Fibroblast of villous mesenchyme (primary cell): ENCODE measurements at regions not wholly inside any gene's neighbourhood (a gene's known extent, or its start where the extent isn't known, plus 50 kb on each side); places are given as distances from the start of the nearest gene placed in this dataset.

Experiments
- DNase-seq: peaks from one replicate; pipeline ENCODE4 v3.0.0-alpha.2; 2010; ENCODE audit warnings: low read depth
- H3K4me3 ChIP-seq: 2 replicates; pipeline ENCODE4 v1.5.1; 2011; ENCODE audit warnings: low read depth, mild to moderate bottlenecking, low read length
- TF ChIP-seq, protein P1 (sequence below): IDR thresholded peaks from 2 replicates; pipeline ENCODE4 v1.5.1; 2012; ENCODE audit warnings: low read depth, mild to moderate bottlenecking, low read length; ENCODE audit not compliant: insufficient read depth

DNA sequence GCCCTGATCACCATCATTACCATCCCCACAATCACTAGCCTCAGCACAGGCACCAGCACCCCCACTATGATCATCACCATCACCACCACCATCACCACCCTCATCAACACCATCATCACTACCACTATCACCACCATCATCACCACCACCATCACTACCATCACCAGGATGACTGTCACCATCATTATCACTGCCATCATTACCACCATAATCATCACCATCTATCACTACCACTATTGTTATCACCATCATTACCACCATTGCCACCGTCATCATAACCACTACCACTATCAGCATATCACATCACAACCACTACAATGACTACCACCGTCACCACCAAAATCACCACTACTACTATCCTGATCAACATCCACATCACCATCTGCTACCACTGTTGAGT is 57.3 kb upstream of the CASZ1 start:
- TF ChIP-seq, protein P1, sequence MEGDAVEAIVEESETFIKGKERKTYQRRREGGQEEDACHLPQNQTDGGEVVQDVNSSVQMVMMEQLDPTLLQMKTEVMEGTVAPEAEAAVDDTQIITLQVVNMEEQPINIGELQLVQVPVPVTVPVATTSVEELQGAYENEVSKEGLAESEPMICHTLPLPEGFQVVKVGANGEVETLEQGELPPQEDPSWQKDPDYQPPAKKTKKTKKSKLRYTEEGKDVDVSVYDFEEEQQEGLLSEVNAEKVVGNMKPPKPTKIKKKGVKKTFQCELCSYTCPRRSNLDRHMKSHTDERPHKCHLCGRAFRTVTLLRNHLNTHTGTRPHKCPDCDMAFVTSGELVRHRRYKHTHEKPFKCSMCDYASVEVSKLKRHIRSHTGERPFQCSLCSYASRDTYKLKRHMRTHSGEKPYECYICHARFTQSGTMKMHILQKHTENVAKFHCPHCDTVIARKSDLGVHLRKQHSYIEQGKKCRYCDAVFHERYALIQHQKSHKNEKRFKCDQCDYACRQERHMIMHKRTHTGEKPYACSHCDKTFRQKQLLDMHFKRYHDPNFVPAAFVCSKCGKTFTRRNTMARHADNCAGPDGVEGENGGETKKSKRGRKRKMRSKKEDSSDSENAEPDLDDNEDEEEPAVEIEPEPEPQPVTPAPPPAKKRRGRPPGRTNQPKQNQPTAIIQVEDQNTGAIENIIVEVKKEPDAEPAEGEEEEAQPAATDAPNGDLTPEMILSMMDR, result no peak
- no peak for DNase-seq
- no peak overlapping the region for H3K4me3 ChIP-seq

DNA sequence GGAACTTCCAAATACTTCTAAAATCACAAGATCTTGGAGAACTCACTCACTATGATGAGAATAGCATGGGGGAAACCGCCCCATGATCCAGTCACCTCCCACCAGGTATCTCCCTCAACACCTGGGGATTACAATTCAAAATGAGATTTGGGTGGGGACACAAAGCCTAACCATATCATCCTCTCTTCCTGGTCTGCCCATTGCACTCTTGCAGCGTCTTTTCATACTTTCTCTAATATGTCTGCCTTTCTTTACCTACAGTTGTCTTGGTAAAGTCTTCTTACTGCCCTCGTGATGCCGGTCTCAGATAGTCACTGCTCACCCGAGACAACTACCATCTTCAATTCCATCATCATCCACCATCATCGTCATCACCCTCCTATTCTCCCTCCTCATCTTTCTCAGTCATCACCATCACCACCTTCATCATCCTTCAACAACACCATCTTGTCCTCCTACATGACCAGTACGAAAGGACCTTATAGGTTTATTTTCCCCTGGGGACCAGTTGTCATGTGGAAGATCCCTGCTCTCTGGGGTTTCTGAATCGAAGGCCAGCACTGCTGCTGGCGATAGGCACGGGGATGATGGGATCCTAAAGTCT is 58.5 kb upstream of the CASZ1 start:
- TF ChIP-seq, protein P1, result no peak
- no peak overlapping the region for H3K4me3 ChIP-seq
- DNase-seq, result no peak

DNA sequence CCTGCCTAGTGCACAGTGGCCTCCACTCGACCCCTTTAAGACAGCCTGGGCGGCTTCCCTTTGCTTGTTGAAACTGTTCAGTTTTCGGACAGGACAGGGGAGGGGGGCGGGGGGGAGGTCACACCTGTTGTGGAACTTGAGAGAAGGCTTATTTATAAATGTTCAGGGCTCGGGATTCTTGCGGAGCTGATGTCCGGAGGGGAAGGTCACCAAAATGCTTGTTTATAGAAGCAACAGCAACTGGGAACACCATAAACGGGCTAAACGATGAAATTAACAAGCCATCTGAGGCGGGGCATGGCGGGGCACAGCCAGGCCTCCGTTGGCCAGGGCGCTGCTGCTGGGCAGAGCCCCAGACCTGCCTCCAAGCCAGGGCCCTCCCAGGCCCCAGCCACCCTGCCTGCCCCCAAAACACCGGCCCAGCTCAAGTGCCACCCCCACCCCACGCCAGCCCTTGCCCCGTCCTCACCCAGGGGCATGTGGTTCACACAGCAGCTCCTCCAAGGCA is 59.8 kb upstream of the CASZ1 start:
- no peak overlapping the region for H3K4me3 ChIP-seq
- DNase-seq, result no peak
- TF ChIP-seq, protein P1, result no peak

DNA sequence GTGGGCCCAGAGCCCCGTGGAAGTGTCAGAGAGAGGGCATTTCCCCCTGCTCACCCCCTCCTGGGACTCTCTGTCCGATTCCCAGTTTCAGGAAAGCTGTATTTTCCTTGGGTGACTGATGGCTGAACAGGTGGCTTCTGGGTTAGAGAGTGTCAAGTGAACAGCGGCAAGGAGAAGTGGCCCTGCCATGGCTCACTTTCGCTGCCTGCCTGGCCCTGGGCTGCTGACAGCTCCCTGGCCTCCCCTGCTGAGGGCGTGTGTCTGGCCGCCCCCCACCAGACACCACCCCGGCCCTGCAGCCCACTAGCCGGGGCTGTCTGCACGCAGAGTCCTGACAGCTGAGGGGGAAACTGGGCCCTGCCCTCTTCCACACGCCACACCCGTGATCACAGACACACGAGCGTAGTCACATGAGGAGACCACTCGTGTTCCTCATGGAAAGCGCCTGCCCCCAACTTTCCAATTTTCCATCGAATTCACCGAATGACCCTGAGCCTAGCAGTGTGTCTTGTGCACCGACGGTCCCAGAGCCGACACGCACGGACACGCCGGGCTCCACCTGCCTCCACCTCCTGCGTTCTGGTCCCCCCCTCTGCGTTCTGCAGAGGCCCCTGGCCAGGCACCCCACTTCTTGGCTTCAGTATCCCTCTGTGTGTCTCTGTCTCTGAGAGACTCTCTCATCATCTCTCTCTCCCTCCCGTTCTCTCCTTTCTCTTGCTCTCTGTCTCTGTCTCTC is 60.6 kb upstream of the CASZ1 start:
- TF ChIP-seq, protein P1, result no peak
- H3K4me3 ChIP-seq, result no peak overlapping the region
- no peak for DNase-seq

DNA sequence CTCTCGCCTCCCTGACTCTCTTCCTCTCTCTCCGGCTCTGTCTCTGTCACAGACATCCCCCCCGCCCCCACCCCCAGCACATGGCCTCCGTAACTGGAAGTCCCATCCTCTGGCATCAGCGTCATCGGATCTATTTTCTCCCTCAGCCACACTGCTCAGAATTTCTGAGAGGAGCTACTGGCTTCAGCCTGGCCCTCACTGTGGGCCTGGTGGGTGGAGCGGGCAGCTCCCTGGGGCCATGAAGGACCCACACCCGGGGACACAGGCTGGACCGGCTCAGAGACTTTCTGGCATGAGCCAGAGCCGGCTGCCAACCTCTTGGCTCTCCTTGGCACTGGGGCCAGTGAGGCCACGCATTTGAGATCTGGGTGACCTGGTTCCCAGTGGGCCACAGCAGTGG is 61.2 kb upstream of the CASZ1 start:
- H3K4me3 ChIP-seq, result no peak overlapping the region
- TF ChIP-seq, protein P1, result no peak
- DNase-seq, result no peak

DNA sequence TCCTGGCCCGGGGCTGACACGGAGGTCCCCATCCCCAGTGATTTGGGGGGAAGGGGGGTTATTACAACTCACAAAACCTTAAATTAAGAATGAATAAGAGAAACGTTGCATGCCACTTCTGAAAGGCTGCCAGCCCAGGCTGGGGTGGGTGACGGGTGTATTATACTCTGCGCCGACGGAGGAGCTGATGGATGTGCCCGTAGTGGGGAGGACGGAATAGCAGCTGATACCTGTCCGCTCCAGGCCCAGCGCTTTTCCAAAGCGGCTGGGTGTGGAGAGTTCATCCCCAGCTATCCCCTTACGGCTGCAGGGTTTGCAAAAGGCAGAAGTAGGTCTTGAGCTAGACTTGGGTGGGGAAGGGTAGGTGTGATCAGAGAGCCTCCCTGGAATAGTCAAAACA is 63.8 kb upstream of the CASZ1 start:
- H3K4me3 ChIP-seq, result no peak overlapping the region
- no peak for DNase-seq
- TF ChIP-seq, protein P1, result no peak

DNA sequence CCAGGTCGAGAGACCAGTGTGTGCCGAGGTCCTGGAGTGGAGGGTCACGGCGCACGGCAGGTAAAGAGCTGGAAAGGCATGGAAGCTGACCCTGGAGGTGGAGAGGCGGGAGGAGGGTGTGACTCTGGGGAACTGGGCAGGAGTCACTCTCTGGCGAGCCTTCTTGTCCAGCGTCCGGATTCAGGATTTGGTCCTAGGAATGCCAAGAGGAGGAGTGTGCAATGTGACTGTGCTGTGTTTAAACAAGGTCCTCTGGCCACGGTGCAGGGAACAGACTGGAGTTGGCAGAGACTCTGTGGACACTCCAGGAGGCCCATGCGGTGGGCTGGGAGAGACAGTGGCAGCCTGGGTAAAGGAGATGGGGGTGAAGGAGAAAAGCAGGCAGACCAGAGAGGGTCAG is 64.2 kb upstream of the CASZ1 start:
- TF ChIP-seq, protein P1, result no peak
- no peak overlapping the region for H3K4me3 ChIP-seq
- no peak for DNase-seq
